K562 (cell line): ENCODE measurements at regions not wholly inside any gene's neighbourhood (a gene's known extent, or its start where the extent isn't known, plus 50 kb on each side); places are given as distances from the start of the nearest gene placed in this dataset.
"Not testable (repeated sequence)": the region's sequence is repeated elsewhere in the genome, so short reads cannot be mapped to it uniquely, and the experiment has no call there.

Experiments used
- ATF2 ChIP-seq: sonication (generic); formaldehyde crosslinking; IDR thresholded peaks from 2 replicates; pipeline ENCODE4 v1.8.1; 2022; ENCODE audit warnings: missing genetic modification reagents
- EGR1 ChIP-seq: fragments of 450-650 bp; conservative IDR thresholded peaks from 2 replicates; pipeline ENCODE4 v1.6.1; 2017; ENCODE audit warnings: mild to moderate bottlenecking
- TAF1 ChIP-seq: IDR thresholded peaks from 2 replicates; pipeline ENCODE4 v1.6.1; 2011; ENCODE audit warnings: mild to moderate bottlenecking, low read length, moderate library complexity; ENCODE audit not compliant: insufficient read depth, control insufficient read depth, severe bottlenecking; ENCODE audit errors: extremely low read depth
- ZBTB49 ChIP-seq: sonication (generic); formaldehyde crosslinking; IDR thresholded peaks from 2 replicates; pipeline ENCODE4 v1.8.0; 2022; ENCODE audit warnings: missing genetic modification reagents, mild to moderate bottlenecking, borderline replicate concordance
- ZNF23 ChIP-seq: fragments of 250-450 bp; sonication (Bioruptor Pico); IDR thresholded peaks from 2 replicates; pipeline ENCODE4 v1.4.0; 2020; ENCODE audit warnings: mild to moderate bottlenecking

- TF ChIP-seq EGR1; ZBTB49; ATF2 (CRISPR knock-in tag); TAF1; ZNF23 (CRISPR knock-in tag): not testable (repeated sequence)
Observed at GRCh38 chr2:194462883-194463282, 1194.1 kb upstream of the SLC39A10 start.
